ENCODE measurements at regions not wholly inside any gene's neighbourhood (a gene's known extent, or its start where the extent isn't known, plus 50 kb on each side); places are given as distances from the start of the nearest gene placed in this dataset.

DNA sequence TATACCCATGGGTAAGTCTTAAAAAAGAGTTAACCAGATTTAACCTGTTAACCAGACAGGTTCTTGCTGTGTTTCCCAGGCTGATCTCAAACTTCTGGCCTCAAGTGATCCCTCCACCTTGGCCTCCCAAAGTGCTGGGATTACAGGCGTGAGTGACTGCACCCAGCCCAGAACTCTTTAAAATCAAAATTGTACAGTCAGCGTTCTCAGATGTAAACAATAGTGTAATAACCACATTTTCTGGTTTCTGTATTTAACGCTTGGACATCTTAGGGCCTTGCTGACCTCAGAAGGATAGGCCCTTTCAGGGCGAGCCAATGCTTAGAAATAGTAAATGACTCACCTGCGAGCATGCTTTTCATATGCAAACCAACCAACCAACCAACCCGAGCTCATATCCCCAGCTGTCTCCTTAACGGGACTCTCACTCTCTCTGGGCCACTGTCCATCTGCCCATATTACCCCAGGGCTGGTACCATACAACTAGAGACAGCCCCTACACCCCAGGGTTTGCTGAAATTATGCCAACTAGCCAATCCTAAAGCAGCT lies 415.0 kb upstream of the XYLT1 start:
- TF ChIP-seq, protein P1, sequence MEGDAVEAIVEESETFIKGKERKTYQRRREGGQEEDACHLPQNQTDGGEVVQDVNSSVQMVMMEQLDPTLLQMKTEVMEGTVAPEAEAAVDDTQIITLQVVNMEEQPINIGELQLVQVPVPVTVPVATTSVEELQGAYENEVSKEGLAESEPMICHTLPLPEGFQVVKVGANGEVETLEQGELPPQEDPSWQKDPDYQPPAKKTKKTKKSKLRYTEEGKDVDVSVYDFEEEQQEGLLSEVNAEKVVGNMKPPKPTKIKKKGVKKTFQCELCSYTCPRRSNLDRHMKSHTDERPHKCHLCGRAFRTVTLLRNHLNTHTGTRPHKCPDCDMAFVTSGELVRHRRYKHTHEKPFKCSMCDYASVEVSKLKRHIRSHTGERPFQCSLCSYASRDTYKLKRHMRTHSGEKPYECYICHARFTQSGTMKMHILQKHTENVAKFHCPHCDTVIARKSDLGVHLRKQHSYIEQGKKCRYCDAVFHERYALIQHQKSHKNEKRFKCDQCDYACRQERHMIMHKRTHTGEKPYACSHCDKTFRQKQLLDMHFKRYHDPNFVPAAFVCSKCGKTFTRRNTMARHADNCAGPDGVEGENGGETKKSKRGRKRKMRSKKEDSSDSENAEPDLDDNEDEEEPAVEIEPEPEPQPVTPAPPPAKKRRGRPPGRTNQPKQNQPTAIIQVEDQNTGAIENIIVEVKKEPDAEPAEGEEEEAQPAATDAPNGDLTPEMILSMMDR (IDR thresholded peaks at IDR 0.05 in 8 of 11, conservative IDR thresholded peaks at IDR 0.05 in 3 of 11) = no peak
- TF ChIP-seq POLR2A (IDR thresholded peaks at IDR 0.05) = no peak
